ENCODE measurements at regions not wholly inside any gene's neighbourhood (a gene's known extent, or its start where the extent isn't known, plus 50 kb on each side); places are given as distances from the start of the nearest gene placed in this dataset.

DNA sequence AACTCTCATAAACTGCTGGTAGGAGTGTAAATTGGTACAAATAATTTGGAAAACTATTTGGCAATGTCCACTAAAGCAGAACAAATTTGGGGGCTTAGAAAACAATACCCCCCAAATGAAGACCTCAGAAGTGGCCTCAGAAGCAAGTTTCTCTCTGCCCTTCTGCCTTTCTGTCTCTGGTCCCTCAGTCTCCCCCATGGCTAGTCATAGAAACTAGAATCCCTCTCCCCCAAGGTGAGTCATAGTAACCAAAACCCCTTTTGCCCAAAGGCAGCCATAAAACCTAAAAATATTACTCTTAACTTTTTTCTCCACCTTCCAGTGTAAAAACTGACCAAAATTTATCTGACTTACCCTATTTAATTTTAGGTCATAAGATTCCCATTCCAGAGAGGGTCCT is 350.7 kb upstream of the LRRC3B start:
- no peaks in the 10 kb centered on the region for H3K79me2 ChIP-seq (replicated peaks; ENCODE audit: insufficient read depth, low read length)
- H3K27ac ChIP-seq (ENCODE audit: low read length): no peak overlapping the region
- no peak overlapping the region for H3K4me2 ChIP-seq (ENCODE audit: low read length)
- TF ChIP-seq, protein P1, sequence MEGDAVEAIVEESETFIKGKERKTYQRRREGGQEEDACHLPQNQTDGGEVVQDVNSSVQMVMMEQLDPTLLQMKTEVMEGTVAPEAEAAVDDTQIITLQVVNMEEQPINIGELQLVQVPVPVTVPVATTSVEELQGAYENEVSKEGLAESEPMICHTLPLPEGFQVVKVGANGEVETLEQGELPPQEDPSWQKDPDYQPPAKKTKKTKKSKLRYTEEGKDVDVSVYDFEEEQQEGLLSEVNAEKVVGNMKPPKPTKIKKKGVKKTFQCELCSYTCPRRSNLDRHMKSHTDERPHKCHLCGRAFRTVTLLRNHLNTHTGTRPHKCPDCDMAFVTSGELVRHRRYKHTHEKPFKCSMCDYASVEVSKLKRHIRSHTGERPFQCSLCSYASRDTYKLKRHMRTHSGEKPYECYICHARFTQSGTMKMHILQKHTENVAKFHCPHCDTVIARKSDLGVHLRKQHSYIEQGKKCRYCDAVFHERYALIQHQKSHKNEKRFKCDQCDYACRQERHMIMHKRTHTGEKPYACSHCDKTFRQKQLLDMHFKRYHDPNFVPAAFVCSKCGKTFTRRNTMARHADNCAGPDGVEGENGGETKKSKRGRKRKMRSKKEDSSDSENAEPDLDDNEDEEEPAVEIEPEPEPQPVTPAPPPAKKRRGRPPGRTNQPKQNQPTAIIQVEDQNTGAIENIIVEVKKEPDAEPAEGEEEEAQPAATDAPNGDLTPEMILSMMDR (IDR thresholded peaks at IDR 0.05; ENCODE audit: poor library complexity, severe bottlenecking): no peak
- no peak for TF ChIP-seq POLR2AphosphoS5 (IDR thresholded peaks at IDR 0.05)
- no peak for TF ChIP-seq RAD21 (conservative IDR thresholded peaks at IDR 0.05)
- TF ChIP-seq TAF1 (IDR thresholded peaks at IDR 0.05; ENCODE audit: low read depth): no peak
- TF ChIP-seq MXI1 (conservative IDR thresholded peaks at IDR 0.05; ENCODE audit: poor library complexity, severe bottlenecking): no peak
- TF ChIP-seq SMC3 (conservative IDR thresholded peaks at IDR 0.05; ENCODE audit: poor library complexity): no peak
- TF ChIP-seq EP300 (conservative IDR thresholded peaks at IDR 0.05; ENCODE audit: poor library complexity, severe bottlenecking): no peak
- no peak for TF ChIP-seq EZH2 (IDR thresholded peaks at IDR 0.05; ENCODE audit: borderline replicate concordance, insufficient read depth, low read length, poor library complexity, severe bottlenecking)
- TF ChIP-seq, protein P2, sequence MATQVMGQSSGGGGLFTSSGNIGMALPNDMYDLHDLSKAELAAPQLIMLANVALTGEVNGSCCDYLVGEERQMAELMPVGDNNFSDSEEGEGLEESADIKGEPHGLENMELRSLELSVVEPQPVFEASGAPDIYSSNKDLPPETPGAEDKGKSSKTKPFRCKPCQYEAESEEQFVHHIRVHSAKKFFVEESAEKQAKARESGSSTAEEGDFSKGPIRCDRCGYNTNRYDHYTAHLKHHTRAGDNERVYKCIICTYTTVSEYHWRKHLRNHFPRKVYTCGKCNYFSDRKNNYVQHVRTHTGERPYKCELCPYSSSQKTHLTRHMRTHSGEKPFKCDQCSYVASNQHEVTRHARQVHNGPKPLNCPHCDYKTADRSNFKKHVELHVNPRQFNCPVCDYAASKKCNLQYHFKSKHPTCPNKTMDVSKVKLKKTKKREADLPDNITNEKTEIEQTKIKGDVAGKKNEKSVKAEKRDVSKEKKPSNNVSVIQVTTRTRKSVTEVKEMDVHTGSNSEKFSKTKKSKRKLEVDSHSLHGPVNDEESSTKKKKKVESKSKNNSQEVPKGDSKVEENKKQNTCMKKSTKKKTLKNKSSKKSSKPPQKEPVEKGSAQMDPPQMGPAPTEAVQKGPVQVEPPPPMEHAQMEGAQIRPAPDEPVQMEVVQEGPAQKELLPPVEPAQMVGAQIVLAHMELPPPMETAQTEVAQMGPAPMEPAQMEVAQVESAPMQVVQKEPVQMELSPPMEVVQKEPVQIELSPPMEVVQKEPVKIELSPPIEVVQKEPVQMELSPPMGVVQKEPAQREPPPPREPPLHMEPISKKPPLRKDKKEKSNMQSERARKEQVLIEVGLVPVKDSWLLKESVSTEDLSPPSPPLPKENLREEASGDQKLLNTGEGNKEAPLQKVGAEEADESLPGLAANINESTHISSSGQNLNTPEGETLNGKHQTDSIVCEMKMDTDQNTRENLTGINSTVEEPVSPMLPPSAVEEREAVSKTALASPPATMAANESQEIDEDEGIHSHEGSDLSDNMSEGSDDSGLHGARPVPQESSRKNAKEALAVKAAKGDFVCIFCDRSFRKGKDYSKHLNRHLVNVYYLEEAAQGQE (IDR thresholded peaks at IDR 0.05; ENCODE audit: borderline replicate concordance): no peak
- H3K9ac ChIP-seq (ENCODE audit: low read length): no peak overlapping the region
- H4K20me1 ChIP-seq (ENCODE audit: insufficient read depth): no peaks in the 10 kb centered on the region
- H3K9me3 ChIP-seq (ENCODE audit: low read length): no peaks in the 10 kb centered on the region
- no peaks in the 10 kb centered on the region for H3K9me2 ChIP-seq (ENCODE audit: insufficient read depth, low read length)
- no peaks in the 10 kb centered on the region for H3F3A ChIP-seq (ENCODE audit: insufficient read depth, low read length, poor library complexity, severe bottlenecking)
- no peaks in the 10 kb centered on the region for H3K27me3 ChIP-seq (ENCODE audit: insufficient read depth, low read depth, low read length)
- H2AFZ ChIP-seq (ENCODE audit: low read depth, low read length): no peak overlapping the region
- no peak overlapping the region for H3K4me3 ChIP-seq (ENCODE audit: low read length)
- H3K36me3 ChIP-seq (ENCODE audit: insufficient read depth, low read length): no peaks in the 10 kb centered on the region

DNA sequence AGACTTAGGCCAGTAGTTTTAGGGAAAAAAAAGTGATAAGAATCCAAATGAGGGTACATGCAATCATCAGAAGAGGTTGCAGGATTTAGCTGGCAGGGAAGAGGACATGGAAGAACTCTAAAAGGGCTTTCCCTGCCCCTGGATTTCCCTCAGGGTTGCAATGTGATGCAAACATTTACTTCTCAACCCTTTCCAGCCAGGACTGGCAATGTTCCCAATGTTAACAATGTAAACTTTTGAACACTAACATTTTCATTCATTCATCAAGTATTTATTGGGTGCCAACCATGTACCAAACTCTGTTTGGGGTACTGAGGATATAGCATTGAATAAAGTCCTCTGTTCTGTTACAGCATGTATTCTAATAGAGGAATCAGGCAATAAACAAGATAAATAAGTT is 349.4 kb upstream of the LRRC3B start:
- H3K27me3 ChIP-seq (ENCODE audit: insufficient read depth, low read depth, low read length): no peaks in the 10 kb centered on the region
- H3K4me3 ChIP-seq (ENCODE audit: low read length): no peak overlapping the region
- no peak overlapping the region for H3K27ac ChIP-seq (ENCODE audit: low read length)
- H3F3A ChIP-seq (ENCODE audit: insufficient read depth, low read length, poor library complexity, severe bottlenecking): no peaks in the 10 kb centered on the region
- TF ChIP-seq, protein P2 (IDR thresholded peaks at IDR 0.05; ENCODE audit: borderline replicate concordance): no peak
- TF ChIP-seq EZH2 (IDR thresholded peaks at IDR 0.05; ENCODE audit: borderline replicate concordance, insufficient read depth, low read length, poor library complexity, severe bottlenecking) (no peak), EP300 (conservative IDR thresholded peaks at IDR 0.05; ENCODE audit: poor library complexity, severe bottlenecking) (no peak), MXI1 (conservative IDR thresholded peaks at IDR 0.05; ENCODE audit: poor library complexity, severe bottlenecking) (no peak), POLR2AphosphoS5 (IDR thresholded peaks at IDR 0.05) (no peak), RAD21 (conservative IDR thresholded peaks at IDR 0.05) (no peak), SMC3 (conservative IDR thresholded peaks at IDR 0.05; ENCODE audit: poor library complexity) (no peak), TAF1 (IDR thresholded peaks at IDR 0.05; ENCODE audit: low read depth) (no peak)
- TF ChIP-seq, protein P1 (IDR thresholded peaks at IDR 0.05; ENCODE audit: poor library complexity, severe bottlenecking): no peak
- no peaks in the 10 kb centered on the region for H4K20me1 ChIP-seq (ENCODE audit: insufficient read depth)
- H3K9me2 ChIP-seq (ENCODE audit: insufficient read depth, low read length): no peaks in the 10 kb centered on the region
- no peaks in the 10 kb centered on the region for H3K79me2 ChIP-seq (replicated peaks; ENCODE audit: insufficient read depth, low read length)
- H3K4me2 ChIP-seq (ENCODE audit: low read length): no peak overlapping the region
- no peaks in the 10 kb centered on the region for H3K36me3 ChIP-seq (ENCODE audit: insufficient read depth, low read length)
- no peak overlapping the region for H3K9ac ChIP-seq (ENCODE audit: low read length)
- H3K9me3 ChIP-seq (ENCODE audit: low read length): no peaks in the 10 kb centered on the region
- H2AFZ ChIP-seq (ENCODE audit: low read depth, low read length): no peak overlapping the region

All from neural cell (in vitro differentiated cells).